Astrocyte (in vitro differentiated cells and primary cell): ENCODE measurements at regions not wholly inside any gene's neighbourhood (a gene's known extent, or its start where the extent isn't known, plus 50 kb on each side); places are given as distances from the start of the nearest gene placed in this dataset.

Experiments used
- DNase-seq: peaks from one replicate; pipeline ENCODE4 v3.0.0-alpha.2; 2010; ENCODE audit warnings: low read depth
- FAIRE-seq: peaks from 2 replicates; lab custom pipeline; 2011; peaks lifted over from hg19 to GRCh38; lab: Jason Lieb, UNC
- H2AFZ ChIP-seq: 2 replicates; pipeline ENCODE4 v1.6.0; 2012; ENCODE audit warnings: low read depth, low read length, inconsistent platforms
- H3K27ac ChIP-seq: 2 replicates; pipeline ENCODE4 v1.5.1; 2011; ENCODE audit warnings: low read depth, low read length, inconsistent platforms
- H3K27me3 ChIP-seq: 2 replicates; pipeline ENCODE4 v1.6.0; 2011; ENCODE audit warnings: low read length, inconsistent platforms; ENCODE audit not compliant: insufficient read depth
- H3K36me3 ChIP-seq: 2 replicates; pipeline ENCODE4 v1.5.1; 2011; ENCODE audit warnings: low read length, inconsistent platforms; ENCODE audit not compliant: insufficient read depth
- H3K4me1 ChIP-seq: 2 replicates; pipeline ENCODE4 v1.5.1; 2011; ENCODE audit warnings: low read length, inconsistent platforms; ENCODE audit not compliant: insufficient read depth
- H3K4me2 ChIP-seq: 2 replicates; pipeline ENCODE4 v1.6.0; 2012; ENCODE audit warnings: low read length, inconsistent platforms
- H3K4me3 ChIP-seq: 2 replicates; pipeline ENCODE4 v1.5.1; 2011; ENCODE audit warnings: low read depth, mild to moderate bottlenecking, low read length, inconsistent platforms; ENCODE audit not compliant: insufficient read depth
- H3K79me2 ChIP-seq: 2 replicates; pipeline ENCODE4 v1.6.0; 2012; ENCODE audit warnings: mild to moderate bottlenecking, low read length, inconsistent platforms; ENCODE audit not compliant: insufficient read depth
- H3K9ac ChIP-seq: 2 replicates; pipeline ENCODE4 v1.6.0; 2012; ENCODE audit warnings: mild to moderate bottlenecking, low read length, inconsistent platforms
- H3K9me3 ChIP-seq: 2 replicates; pipeline ENCODE4 v1.5.1; 2012; ENCODE audit warnings: low read depth, mild to moderate bottlenecking, low read length, inconsistent platforms; ENCODE audit not compliant: insufficient read depth
- H4K20me1 ChIP-seq: 2 replicates; pipeline ENCODE4 v1.6.0; 2012; ENCODE audit warnings: low read length, inconsistent platforms; ENCODE audit not compliant: insufficient read depth
- H3K27ac Mint-ChIP-seq: one replicate; pipeline ENCODE4 v1.8.0; 2021; ENCODE audit warnings: mild to moderate bottlenecking, mixed read lengths; ENCODE audit not compliant: unreplicated experiment
- H3K27me3 Mint-ChIP-seq: one replicate; pipeline ENCODE4 v1.8.0; 2021; ENCODE audit warnings: low read depth, mixed read lengths; ENCODE audit not compliant: unreplicated experiment
- H3K36me3 Mint-ChIP-seq: one replicate; pipeline ENCODE4 v1.8.0; 2021; ENCODE audit warnings: low read depth, mixed read lengths; ENCODE audit not compliant: unreplicated experiment
- H3K4me1 Mint-ChIP-seq: one replicate; pipeline ENCODE4 v1.8.0; 2021; ENCODE audit warnings: low read depth, mixed read lengths; ENCODE audit not compliant: unreplicated experiment
- H3K4me3 Mint-ChIP-seq: one replicate; pipeline ENCODE4 v1.8.0; 2021; ENCODE audit warnings: mild to moderate bottlenecking, moderate library complexity, mixed read lengths; ENCODE audit not compliant: unreplicated experiment
- H3K9me3 Mint-ChIP-seq: one replicate; pipeline ENCODE4 v1.8.0; 2021; ENCODE audit warnings: mild to moderate bottlenecking, mixed read lengths; ENCODE audit not compliant: unreplicated experiment
- EZH2 ChIP-seq: IDR thresholded peaks from 2 replicates; pipeline ENCODE4 v1.6.1; 2012; ENCODE audit warnings: mild to moderate bottlenecking, low read length, inconsistent platforms; ENCODE audit not compliant: insufficient read depth
- TF ChIP-seq, protein P1 (sequence below): IDR thresholded peaks from 2 replicates; pipeline ENCODE4 v1.5.1; 2011; ENCODE audit warnings: low read depth, mild to moderate bottlenecking, inconsistent platforms, low read length, moderate library complexity; ENCODE audit not compliant: insufficient read depth

GRCh38 chr1:55413286-55413685, 198.1 kb upstream of the USP24 start:
- Histone ChIP-seq H3K27ac (no peak overlapping the region), H3K4me3 (no peak overlapping the region), H3K79me2 (no peaks in the 10 kb centered on the region), H3K27me3 (peaks cover 3% of the 10 kb centered on the region), H3K9ac (no peak overlapping the region), H4K20me1 (no peaks in the 10 kb centered on the region), H3K4me1 (no peaks in the 10 kb centered on the region), H2AFZ (no peak overlapping the region), H3K36me3 (no peaks in the 10 kb centered on the region), H3K9me3 (peaks cover 3% of the 10 kb centered on the region), H3K4me2 (no peak overlapping the region)
- H3K27me3 Mint-ChIP-seq: peaks cover 6% of the 10 kb centered on the region
- no peak for TF ChIP-seq EZH2
- TF ChIP-seq, protein P1, sequence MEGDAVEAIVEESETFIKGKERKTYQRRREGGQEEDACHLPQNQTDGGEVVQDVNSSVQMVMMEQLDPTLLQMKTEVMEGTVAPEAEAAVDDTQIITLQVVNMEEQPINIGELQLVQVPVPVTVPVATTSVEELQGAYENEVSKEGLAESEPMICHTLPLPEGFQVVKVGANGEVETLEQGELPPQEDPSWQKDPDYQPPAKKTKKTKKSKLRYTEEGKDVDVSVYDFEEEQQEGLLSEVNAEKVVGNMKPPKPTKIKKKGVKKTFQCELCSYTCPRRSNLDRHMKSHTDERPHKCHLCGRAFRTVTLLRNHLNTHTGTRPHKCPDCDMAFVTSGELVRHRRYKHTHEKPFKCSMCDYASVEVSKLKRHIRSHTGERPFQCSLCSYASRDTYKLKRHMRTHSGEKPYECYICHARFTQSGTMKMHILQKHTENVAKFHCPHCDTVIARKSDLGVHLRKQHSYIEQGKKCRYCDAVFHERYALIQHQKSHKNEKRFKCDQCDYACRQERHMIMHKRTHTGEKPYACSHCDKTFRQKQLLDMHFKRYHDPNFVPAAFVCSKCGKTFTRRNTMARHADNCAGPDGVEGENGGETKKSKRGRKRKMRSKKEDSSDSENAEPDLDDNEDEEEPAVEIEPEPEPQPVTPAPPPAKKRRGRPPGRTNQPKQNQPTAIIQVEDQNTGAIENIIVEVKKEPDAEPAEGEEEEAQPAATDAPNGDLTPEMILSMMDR: no peak
- no peaks in the 10 kb centered on the region for H3K36me3 Mint-ChIP-seq
- no peak overlapping the region for H3K27ac Mint-ChIP-seq
- DNase-seq: no peak
- no peaks in the 10 kb centered on the region for H3K4me1 Mint-ChIP-seq
- FAIRE-seq: no peak
- H3K4me3 Mint-ChIP-seq: no peak overlapping the region
- H3K9me3 Mint-ChIP-seq: peaks cover 6% of the 10 kb centered on the region

DNA sequence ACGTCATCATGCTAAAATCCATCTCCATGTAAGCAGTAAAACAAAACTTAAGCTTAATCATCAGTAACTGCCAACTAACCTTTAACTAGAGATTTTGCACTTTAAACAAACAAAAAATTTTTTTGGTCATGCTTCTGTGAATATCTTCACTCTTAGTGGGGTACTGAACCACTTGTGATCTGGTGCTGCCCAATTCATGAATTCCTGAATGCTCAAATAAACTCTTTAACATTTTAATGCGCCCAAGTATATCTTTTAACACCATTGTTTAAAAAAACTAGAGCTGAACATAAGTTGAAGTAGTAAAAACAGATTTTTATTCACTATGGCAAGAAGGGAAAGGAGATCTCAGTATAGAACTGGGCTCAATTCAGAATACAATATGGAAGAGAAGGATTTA, 196.9 kb upstream of the USP24 start:
- Mint-ChIP-seq H3K9me3 (peaks cover 6% of the 10 kb centered on the region), H3K27me3 (peaks cover 2% of the 10 kb centered on the region), H3K27ac (no peak overlapping the region), H3K4me1 (no peaks in the 10 kb centered on the region), H3K4me3 (no peak overlapping the region), H3K36me3 (no peaks in the 10 kb centered on the region)
- H3K27me3 ChIP-seq: peaks cover 3% of the 10 kb centered on the region
- DNase-seq (no peak), FAIRE-seq (no peak)
- no peaks in the 10 kb centered on the region for H3K79me2 ChIP-seq
- H3K9me3 ChIP-seq: peaks cover 3% of the 10 kb centered on the region
- no peak overlapping the region for H2AFZ ChIP-seq
- no peak overlapping the region for H3K4me3 ChIP-seq
- TF ChIP-seq, protein P1: no peak
- no peak for TF ChIP-seq EZH2
- H4K20me1 ChIP-seq: no peaks in the 10 kb centered on the region
- H3K4me2 ChIP-seq: no peak overlapping the region
- no peak overlapping the region for H3K9ac ChIP-seq
- no peaks in the 10 kb centered on the region for H3K36me3 ChIP-seq
- H3K4me1 ChIP-seq: no peaks in the 10 kb centered on the region
- H3K27ac ChIP-seq: no peak overlapping the region

DNA sequence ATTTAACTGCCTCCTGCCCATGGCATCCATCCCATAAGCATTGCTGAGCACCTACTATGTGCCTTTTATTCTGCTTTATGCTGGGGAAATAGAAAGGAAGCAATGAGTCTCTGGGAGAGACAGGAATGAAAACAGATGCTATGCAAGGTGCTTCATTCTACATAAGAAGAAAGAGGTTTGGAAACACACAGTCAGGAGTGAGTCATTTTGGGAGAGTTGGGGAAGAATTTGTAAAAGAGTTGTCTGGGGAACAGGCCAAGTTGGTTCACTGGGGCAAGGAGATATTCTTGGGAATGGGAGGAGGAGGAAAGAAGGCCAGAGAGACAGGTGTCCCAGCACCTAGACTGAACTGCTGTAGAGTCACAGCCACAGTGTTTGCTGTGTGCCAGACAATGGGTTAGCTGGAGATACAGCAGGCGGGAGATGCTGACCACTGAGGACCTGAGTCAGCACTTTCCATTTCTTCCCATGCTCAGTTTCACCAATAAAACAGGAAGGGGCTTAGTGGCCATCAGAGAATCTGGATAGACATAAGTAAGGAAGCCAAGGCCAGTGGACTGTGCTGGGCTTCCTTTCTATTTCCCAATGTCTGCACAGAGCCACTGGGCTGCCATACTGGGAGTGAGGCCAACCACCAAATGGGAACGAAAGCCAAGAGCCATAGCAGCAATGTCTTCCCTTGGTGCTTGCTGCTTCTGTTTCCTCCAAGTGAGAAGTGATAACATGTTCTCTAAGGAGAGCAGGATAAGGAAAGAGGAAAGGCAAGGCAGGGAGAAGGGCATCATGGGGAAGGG, 187.7 kb upstream of the USP24 start:
- H3K27ac Mint-ChIP-seq: no peak overlapping the region
- H3K9me3 Mint-ChIP-seq: no peaks in the 10 kb centered on the region
- Histone ChIP-seq H3K4me1 (no peaks in the 10 kb centered on the region), H3K36me3 (no peaks in the 10 kb centered on the region), H2AFZ (no peak overlapping the region), H3K9me3 (no peaks in the 10 kb centered on the region), H3K79me2 (no peaks in the 10 kb centered on the region), H3K4me2 (no peak overlapping the region), H3K4me3 (no peak overlapping the region), H3K27me3 (no peaks in the 10 kb centered on the region), H4K20me1 (no peaks in the 10 kb centered on the region), H3K27ac (no peak overlapping the region), H3K9ac (no peak overlapping the region)
- no peaks in the 10 kb centered on the region for H3K4me1 Mint-ChIP-seq
- H3K4me3 Mint-ChIP-seq: no peak overlapping the region
- peaks cover 23% of the 10 kb centered on the region for H3K27me3 Mint-ChIP-seq
- peak; percentile 68 for DNase-seq
- no peaks in the 10 kb centered on the region for H3K36me3 Mint-ChIP-seq
- FAIRE-seq: no peak
- no peak for TF ChIP-seq EZH2
- TF ChIP-seq, protein P1: no peak
